HL-60/S4 treated with retinoic acid at 250 ng/mL for 4 days and 3 days (cell line): ENCODE measurements at regions not wholly inside any gene's neighbourhood (a gene's known extent, or its start where the extent isn't known, plus 50 kb on each side); places are given as distances from the start of the nearest gene placed in this dataset.
"Not testable (repeated sequence)": the region's sequence is repeated elsewhere in the genome, so short reads cannot be mapped to it uniquely, and the experiment has no call there.

Source experiments
- in situ Hi-C: fragments of 300-500 bp; cut with MboI; formaldehyde crosslinking; loops from 2 replicates; pipeline ENCODE4 v1.7.0; 2022; ENCODE audit warnings: low sequenced_read_pairs

GRCh38 chr1:104018922-104019674 lies 269.4 kb downstream of the AMY1C start:
- in situ Hi-C loops, result no loop called here

GRCh38 chr1:104019675-104020049 lies 270.0 kb downstream of the AMY1C start:
- in situ Hi-C loops, result no loop called here

- in situ Hi-C loops, result no loop called here
These were observed 278.8 kb downstream of the AMY1C start for GRCh38 chr1:104028416-104029035.

- in situ Hi-C loops, result no loop called here
These were observed 279.8 kb downstream of the AMY1C start for GRCh38 chr1:104029456-104029970.

- in situ Hi-C loops, result no loop called here
These were observed 307.1 kb downstream of the AMY1C start for GRCh38 chr1:104056786-104057185.

GRCh38 chr1:104057219-104057898 lies 307.7 kb downstream of the AMY1C start:
- in situ Hi-C loops, result not testable (repeated sequence)

- in situ Hi-C loops, result not testable (repeated sequence)
These were observed 311.9 kb downstream of the AMY1C start for GRCh38 chr1:104061637-104062036.

GRCh38 chr1:104064399-104064798 lies 314.7 kb downstream of the AMY1C start:
- in situ Hi-C loops, result no loop called here

GRCh38 chr1:104072915-104073371 lies 323.2 kb downstream of the AMY1C start:
- in situ Hi-C loops, result no loop called here

GRCh38 chr1:104073463-104073902 lies 323.8 kb downstream of the AMY1C start:
- in situ Hi-C loops, result no loop called here

GRCh38 chr1:104082221-104082620 lies 332.5 kb downstream of the AMY1C start:
- in situ Hi-C loops, result no loop called here

- in situ Hi-C loops, result no loop called here
These were observed 334.7 kb downstream of the AMY1C start for GRCh38 chr1:104084380-104084779.

GRCh38 chr1:104092698-104093097 lies 343.0 kb downstream of the AMY1C start:
- in situ Hi-C loops, result no loop called here

- in situ Hi-C loops, result no loop called here
These were observed 349.1 kb downstream of the AMY1C start for GRCh38 chr1:104098837-104099236.

GRCh38 chr1:104100115-104100514 lies 350.4 kb downstream of the AMY1C start:
- in situ Hi-C loops, result no loop called here

GRCh38 chr1:104105465-104105864 lies 355.8 kb downstream of the AMY1C start:
- in situ Hi-C loops, result no loop called here

- in situ Hi-C loops, result no loop called here
These were observed 370.8 kb downstream of the AMY1C start for GRCh38 chr1:104120525-104120924.

GRCh38 chr1:104121271-104121670 lies 371.6 kb downstream of the AMY1C start:
- in situ Hi-C loops, result no loop called here

- in situ Hi-C loops, result no loop called here
These were observed 375.6 kb downstream of the AMY1C start for GRCh38 chr1:104125266-104125665.

- in situ Hi-C loops, result no loop called here
These were observed 376.3 kb downstream of the AMY1C start for GRCh38 chr1:104125970-104126369.

- in situ Hi-C loops, result no loop called here
These were observed 382.8 kb downstream of the AMY1C start for GRCh38 chr1:104132382-104132973.
